Glomerular visceral epithelial cell (primary cell): ENCODE measurements at regions not wholly inside any gene's neighbourhood (a gene's known extent, or its start where the extent isn't known, plus 50 kb on each side); places are given as distances from the start of the nearest gene placed in this dataset.
"Not testable (repeated sequence)": the region's sequence is repeated elsewhere in the genome, so short reads cannot be mapped to it uniquely, and the experiment has no call there.

Source experiments
- DNase-seq: peaks from one replicate; pipeline ENCODE4 v3.0.0-alpha.2; 2016; ENCODE audit errors: extremely low spot score

DNA sequence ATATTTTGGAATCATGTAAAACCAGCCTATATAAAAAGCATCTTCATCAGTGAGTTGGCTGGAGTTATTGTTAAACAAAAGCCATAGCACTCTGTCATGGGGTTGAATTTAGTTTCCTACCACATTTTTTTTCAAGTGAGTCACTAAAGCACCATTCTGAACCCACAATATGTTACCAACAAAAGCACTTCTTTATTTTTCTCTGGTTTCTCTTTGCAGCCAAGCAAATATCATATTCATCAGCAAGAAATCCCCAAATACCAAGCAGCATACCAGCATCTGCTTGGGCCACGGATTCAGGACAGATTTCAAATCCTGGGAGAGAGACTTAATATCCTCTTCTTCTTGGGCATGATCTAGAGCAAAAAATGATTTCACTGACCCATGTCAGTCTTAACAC, 441.4 kb downstream of the BCKDHB start:
- DNase-seq, result peak; percentile 66

DNA sequence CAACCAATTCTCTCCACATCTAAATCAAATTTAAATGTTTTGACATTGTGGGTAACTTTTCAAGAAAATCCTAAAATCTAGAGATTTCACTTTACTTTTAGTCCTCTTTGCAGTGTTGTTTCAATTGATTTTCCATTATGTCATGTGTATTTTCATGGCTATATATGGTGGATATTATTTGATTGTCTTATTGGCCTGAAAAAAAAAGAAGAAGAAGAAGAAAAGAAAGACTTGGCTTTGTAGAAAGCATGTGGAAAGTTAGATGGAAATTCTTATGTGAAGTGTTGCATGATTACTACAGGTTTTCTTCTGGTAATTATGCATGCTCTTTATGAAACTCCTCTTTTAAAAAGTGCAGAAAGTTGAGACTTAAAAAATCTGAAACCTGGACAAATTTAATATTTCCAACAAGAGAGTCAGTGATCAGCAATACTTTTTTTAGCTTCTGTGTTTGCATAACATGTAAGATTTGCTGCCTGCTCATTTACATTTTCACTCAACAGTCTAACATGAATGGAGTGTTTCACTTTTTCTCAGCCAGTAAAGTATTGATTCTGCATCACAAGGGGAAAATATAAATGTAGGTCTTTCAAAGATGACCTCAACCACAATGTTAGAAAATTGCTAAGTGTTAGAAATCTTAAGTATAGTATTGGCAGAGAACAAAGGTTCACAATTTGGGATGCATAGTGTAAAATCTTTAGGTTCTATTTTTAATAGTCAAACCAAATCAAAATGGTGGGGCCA, 438.7 kb downstream of the BCKDHB start:
- no peak for DNase-seq

DNA sequence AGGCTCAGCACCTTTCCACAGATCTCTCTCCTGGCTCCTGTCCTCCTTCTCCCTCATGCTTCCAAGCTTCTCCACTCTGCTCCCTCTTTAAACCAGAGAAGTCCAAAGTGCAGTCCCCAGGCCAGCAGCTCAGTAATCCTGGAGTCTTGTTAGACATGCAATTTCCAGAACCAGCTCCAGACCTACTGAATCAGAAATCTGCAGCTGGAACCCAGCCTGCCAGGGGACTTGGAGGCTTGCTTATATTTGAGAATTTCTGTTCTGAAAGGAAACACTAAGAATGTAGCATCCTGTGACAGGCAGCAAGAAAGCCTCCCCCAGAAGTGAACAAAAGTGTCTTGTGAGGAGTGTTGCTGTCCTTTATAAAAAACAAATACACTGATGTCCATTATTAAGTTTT, 438.1 kb downstream of the BCKDHB start:
- DNase-seq, result no peak

- peak; percentile 81 for DNase-seq
Observed at GRCh38 chr6:80543598-80544222, 437.2 kb downstream of the BCKDHB start.

DNA sequence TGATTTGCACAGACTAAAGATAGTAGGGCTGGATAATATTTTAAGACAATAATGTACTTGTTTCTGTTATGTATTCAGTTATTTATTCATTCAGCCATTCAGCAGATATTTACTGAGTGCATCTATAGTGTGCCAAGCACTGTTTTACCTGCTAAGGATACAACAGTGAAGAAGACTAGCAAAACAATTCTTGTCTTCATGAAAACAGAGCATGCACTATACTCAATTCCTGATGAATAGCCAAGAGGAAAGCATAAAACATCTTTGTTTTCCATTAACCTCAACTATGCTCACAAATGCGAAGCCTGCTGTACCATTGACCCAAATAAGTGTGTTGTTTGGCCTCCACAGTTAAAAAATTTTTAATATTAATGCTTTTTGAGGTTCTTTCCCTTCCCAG, 436.7 kb downstream of the BCKDHB start:
- no peak for DNase-seq

- DNase-seq, result peak; percentile 27
Observed at GRCh38 chr6:80541886-80542285, 435.4 kb downstream of the BCKDHB start.

GRCh38 chr6:80541181-80541580, 434.7 kb downstream of the BCKDHB start:
- DNase-seq, result peak; percentile 85

GRCh38 chr6:80540700-80541099, 434.2 kb downstream of the BCKDHB start:
- DNase-seq, result no peak

DNA sequence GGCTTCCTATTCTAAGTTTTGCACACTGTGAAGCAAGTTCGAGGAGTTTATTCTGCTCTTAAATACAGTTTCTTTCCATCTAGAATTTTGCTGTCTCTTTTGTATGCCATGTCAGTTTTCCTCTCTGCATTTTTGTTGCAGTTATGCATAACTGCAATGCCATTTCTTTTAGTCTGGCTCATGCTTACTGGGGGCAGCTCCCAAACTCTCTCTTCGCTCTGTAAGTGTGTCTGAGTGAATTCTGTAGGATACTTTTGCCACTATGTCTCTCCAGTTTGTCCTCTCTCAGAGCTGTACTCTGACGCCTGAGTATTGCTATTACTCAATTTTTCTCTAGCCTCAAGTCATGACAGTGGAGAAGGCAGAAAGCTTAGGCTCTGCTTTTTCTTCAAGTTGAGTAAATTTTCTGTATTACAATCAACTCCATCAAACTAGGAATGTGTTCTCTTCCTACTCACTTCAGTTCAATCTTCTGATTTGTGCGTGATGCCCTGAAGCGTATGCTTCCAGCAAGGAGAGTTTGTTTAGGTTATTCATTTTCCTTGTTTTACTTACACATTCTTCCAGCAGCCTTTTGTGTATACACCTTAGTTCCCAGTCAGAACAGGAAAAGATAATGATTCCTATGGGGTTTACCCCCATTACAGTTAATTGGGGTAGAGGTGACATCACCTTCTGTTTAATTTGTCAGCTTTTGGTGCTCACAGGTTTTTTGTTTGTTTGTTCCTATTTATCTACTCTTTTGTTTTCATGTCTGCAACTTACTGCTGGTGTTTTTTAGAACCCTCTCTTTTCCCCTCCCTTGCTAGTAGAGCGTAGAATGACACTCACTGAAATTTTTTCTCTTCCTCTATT, 430.9 kb downstream of the BCKDHB start:
- DNase-seq, result no peak

- peak; percentile 14 for DNase-seq
Observed at GRCh38 chr6:80535914-80536565, 429.6 kb downstream of the BCKDHB start.

- peak; percentile 15 for DNase-seq
Observed at GRCh38 chr6:80531681-80532619, 425.5 kb downstream of the BCKDHB start.

GRCh38 chr6:80530103-80530502, 423.6 kb downstream of the BCKDHB start:
- DNase-seq, result no peak

GRCh38 chr6:80528115-80528514, 421.6 kb downstream of the BCKDHB start:
- no peak for DNase-seq

- no peak for DNase-seq
Observed at GRCh38 chr6:80527552-80528052, 421.1 kb downstream of the BCKDHB start.

GRCh38 chr6:80523531-80523997, 417.1 kb downstream of the BCKDHB start:
- DNase-seq, result no peak

GRCh38 chr6:80523010-80523409, 416.5 kb downstream of the BCKDHB start:
- DNase-seq, result no peak

DNA sequence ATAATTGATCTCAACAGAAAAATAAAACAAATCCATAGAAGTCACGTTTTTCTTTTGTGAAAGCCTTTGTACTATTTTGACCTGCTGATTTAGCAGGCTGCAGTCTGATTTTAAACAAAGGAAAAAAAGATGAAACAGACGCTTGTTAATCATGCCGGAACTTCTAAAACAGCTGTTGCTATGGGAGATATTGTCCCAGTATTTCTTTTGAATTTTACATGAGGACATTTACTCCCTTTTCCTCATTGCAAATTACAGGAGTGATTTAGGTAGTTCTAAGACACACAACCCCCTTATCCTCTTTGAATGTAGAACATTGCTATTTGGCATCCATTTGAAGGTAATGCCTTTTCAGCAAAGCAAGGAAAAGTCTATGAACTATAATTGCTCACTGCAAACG, 416.1 kb downstream of the BCKDHB start:
- no peak for DNase-seq

- DNase-seq, result no peak
Observed at GRCh38 chr6:80519811-80520594, 413.5 kb downstream of the BCKDHB start.

- no peak for DNase-seq
Observed at GRCh38 chr6:80517525-80517924, 411.1 kb downstream of the BCKDHB start.

DNA sequence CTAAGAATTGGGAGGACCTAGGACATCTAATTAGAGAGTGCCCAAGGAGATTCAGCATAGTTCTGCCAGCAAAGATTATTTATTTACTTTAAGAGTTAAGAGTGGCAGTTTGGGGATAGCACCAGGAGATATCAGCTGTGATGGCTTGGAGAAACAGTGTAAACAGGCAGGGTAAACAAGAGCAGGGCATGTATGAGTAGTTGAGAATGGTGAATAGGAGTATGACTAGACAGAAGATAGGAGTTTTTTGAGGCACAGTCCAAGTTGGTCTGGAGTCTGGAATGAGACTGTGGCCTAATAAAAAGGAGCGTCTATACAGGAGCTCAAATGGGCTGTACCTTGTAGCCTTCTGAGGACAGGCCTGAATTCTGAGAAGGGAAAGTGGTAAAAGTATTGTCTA, 404.1 kb downstream of the BCKDHB start:
- not testable (repeated sequence) for DNase-seq
